HG03095 (cell line): ENCODE measurements at regions not wholly inside any gene's neighbourhood (a gene's known extent, or its start where the extent isn't known, plus 50 kb on each side); places are given as distances from the start of the nearest gene placed in this dataset.

ENCODE experiments used
- ATAC-seq: cut with Tn5 transposase; IDR thresholded peaks from one replicate; pipeline ENCODE4 v1.9.1; 2021; ENCODE audit warnings: moderate library complexity; ENCODE audit not compliant: unreplicated experiment

- no peak for ATAC-seq
These were observed 55.0 kb upstream of the TOPAZ1 start for GRCh38 chr3:44186712-44187111.
